ENCODE measurements at regions not wholly inside any gene's neighbourhood (a gene's known extent, or its start where the extent isn't known, plus 50 kb on each side); places are given as distances from the start of the nearest gene placed in this dataset.

DNA sequence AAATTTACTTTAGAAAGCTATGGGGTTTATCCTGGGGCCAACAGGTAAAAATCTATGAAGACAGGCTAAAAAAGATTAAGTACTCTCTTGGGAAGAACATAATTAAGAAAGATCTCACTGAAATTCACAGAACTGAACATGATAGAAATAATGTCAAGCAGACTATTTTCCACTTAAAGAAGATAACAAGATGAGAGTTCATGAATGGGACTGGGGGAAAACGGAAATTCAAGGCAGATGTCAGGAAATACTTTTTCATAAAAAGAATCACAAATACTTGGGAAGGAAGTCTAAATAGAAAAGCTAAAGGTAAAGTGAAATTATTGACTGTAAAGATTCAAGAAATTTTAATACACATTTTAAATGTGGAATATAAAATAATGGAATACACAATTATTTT is 737.6 kb downstream of the EPHA3 start:
- Histone ChIP-seq H3K9me3 (ENCODE audit: insufficient read depth, low read length) (no peaks in the 10 kb centered on the region), H3K4me3 (ENCODE audit: insufficient read length, low read depth) (no peak overlapping the region), H3K9ac (ENCODE audit: insufficient read length, low read depth) (no peak overlapping the region), H3K4me1 (ENCODE audit: insufficient read depth, insufficient read length) (no peaks in the 10 kb centered on the region), H3K27me3 (ENCODE audit: insufficient read depth, insufficient read length) (no peaks in the 10 kb centered on the region), H3K36me3 (ENCODE audit: insufficient read depth, insufficient read length, low read length) (no peaks in the 10 kb centered on the region)
- DNase-seq (ENCODE audit: low read depth, low spot score), result no peak
- no peak for TF ChIP-seq SUZ12 (IDR thresholded peaks at IDR 0.05; ENCODE audit: extremely low read depth, insufficient read depth, insufficient read length)
- no peak for TF ChIP-seq YY1 (IDR thresholded peaks at IDR 0.05; ENCODE audit: insufficient read depth, insufficient read length)
- TF ChIP-seq ZNF274 (IDR thresholded peaks at IDR 0.05; ENCODE audit: low read depth, low read length), result no peak

DNA sequence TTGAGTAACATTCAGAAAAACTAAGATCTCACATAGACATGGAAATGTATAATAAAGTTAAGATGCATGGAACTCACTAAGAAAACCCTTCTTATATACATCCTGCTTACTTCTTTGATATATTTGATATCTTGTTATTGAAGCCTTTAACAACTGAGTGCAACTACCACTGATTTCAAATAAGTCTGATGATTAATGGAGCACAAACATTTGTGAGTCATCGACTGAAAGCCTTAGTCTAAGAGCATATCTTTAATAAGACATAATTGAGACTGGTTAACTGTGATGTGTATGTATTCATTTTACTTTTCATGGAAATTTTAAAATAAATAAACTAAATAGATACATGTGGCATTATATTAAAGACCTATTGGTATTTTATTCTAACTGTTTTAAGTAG is 740.5 kb downstream of the EPHA3 start:
- Histone ChIP-seq H3K36me3 (ENCODE audit: insufficient read depth, insufficient read length, low read length) (no peaks in the 10 kb centered on the region), H3K4me3 (ENCODE audit: insufficient read length, low read depth) (no peak overlapping the region), H3K27me3 (ENCODE audit: insufficient read depth, insufficient read length) (no peaks in the 10 kb centered on the region), H3K9ac (ENCODE audit: insufficient read length, low read depth) (no peak overlapping the region), H3K9me3 (ENCODE audit: insufficient read depth, low read length) (no peaks in the 10 kb centered on the region), H3K4me1 (ENCODE audit: insufficient read depth, insufficient read length) (no peaks in the 10 kb centered on the region)
- TF ChIP-seq ZNF274 (IDR thresholded peaks at IDR 0.05; ENCODE audit: low read depth, low read length) (no peak), SUZ12 (IDR thresholded peaks at IDR 0.05; ENCODE audit: extremely low read depth, insufficient read depth, insufficient read length) (no peak), YY1 (IDR thresholded peaks at IDR 0.05; ENCODE audit: insufficient read depth, insufficient read length) (no peak)
- DNase-seq (ENCODE audit: low read depth, low spot score), result no peak

DNA sequence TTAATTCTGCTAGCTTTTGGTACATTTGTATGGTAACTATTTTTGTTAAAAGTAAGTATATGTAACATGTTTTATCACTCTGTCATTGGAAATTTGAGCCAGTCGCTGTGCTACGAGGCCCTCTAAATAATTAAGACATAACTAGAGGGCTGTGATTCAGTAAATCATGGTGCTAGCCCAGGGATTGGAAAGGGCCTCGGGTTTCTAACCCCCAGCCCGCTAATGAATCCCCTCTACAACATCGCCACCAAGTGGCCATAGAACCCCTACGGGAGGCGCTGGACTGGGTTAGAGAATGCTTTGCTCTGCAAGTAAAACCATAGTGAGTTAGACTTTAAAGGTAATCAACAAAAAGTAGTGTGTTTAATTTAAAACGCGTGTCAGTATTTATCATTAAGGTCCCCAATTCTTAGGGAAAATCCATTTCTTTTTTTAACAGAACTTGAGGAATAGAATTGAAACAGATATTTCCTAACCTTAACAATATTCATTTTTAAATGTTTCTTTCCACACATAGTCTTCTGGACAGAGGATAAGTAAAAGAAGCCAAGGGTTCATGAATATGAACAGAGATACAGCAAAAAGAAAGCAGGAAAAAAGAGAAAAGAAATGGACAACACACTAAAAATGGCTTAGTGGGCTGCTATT is 744.7 kb downstream of the EPHA3 start:
- Histone ChIP-seq H3K27me3 (ENCODE audit: insufficient read depth, insufficient read length) (no peaks in the 10 kb centered on the region), H3K9me3 (ENCODE audit: insufficient read depth, low read length) (no peaks in the 10 kb centered on the region), H3K4me3 (ENCODE audit: insufficient read length, low read depth) (no peak overlapping the region), H3K9ac (ENCODE audit: insufficient read length, low read depth) (no peak overlapping the region), H3K4me1 (ENCODE audit: insufficient read depth, insufficient read length) (no peaks in the 10 kb centered on the region), H3K36me3 (ENCODE audit: insufficient read depth, insufficient read length, low read length) (no peaks in the 10 kb centered on the region)
- TF ChIP-seq SUZ12 (IDR thresholded peaks at IDR 0.05; ENCODE audit: extremely low read depth, insufficient read depth, insufficient read length) (no peak), YY1 (IDR thresholded peaks at IDR 0.05; ENCODE audit: insufficient read depth, insufficient read length) (no peak), ZNF274 (IDR thresholded peaks at IDR 0.05; ENCODE audit: low read depth, low read length) (no peak)
- DNase-seq (ENCODE audit: low read depth, low spot score), result peak; percentile 68

DNA sequence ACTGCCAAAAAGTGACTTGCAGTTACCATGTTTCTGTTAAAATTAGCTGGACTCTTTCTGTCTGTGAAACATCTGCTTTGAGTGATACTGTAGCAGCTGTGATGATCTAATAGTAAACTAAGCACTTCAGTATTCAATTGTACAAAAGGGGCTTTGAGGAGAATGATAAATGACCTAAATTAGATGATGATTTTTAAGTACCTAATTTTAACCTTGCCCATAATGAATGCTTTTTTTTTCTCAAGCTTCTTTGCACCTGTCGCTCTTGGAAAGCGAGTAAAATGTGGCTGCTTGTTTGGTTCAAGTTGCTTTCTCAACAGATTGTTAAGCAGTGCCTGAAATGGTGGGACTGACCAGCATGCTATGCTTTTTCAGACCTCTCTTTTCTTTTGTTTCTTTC is 752.3 kb downstream of the EPHA3 start:
- DNase-seq (ENCODE audit: low read depth, low spot score), result no peak
- H3K9ac ChIP-seq (ENCODE audit: insufficient read length, low read depth), result no peak overlapping the region
- no peaks in the 10 kb centered on the region for H3K4me1 ChIP-seq (ENCODE audit: insufficient read depth, insufficient read length)
- H3K9me3 ChIP-seq (ENCODE audit: insufficient read depth, low read length), result no peaks in the 10 kb centered on the region
- H3K36me3 ChIP-seq (ENCODE audit: insufficient read depth, insufficient read length, low read length), result no peaks in the 10 kb centered on the region
- no peak overlapping the region for H3K4me3 ChIP-seq (ENCODE audit: insufficient read length, low read depth)
- TF ChIP-seq SUZ12 (IDR thresholded peaks at IDR 0.05; ENCODE audit: extremely low read depth, insufficient read depth, insufficient read length) (no peak), YY1 (IDR thresholded peaks at IDR 0.05; ENCODE audit: insufficient read depth, insufficient read length) (no peak), ZNF274 (IDR thresholded peaks at IDR 0.05; ENCODE audit: low read depth, low read length) (no peak)
- no peaks in the 10 kb centered on the region for H3K27me3 ChIP-seq (ENCODE audit: insufficient read depth, insufficient read length)

DNA sequence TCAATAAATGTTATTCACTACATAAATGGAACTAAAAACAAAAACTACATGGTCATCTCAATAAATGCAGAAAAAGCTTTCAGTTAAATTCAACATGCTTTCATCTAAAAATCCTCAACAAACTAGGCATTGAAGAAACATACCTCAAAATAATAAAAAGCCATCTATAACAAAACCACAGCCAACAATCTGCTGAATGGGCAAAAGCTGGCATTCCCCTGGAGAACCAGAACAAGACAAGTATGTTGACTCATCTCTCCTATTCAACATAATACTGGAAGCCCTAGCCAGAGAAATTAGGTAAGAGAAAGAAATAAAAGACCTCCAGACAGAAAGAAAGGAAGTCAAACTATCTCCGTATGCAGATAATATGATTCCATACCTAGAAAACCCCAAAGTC is 759.9 kb downstream of the EPHA3 start:
- no peak overlapping the region for H3K9ac ChIP-seq (ENCODE audit: insufficient read length, low read depth)
- H3K36me3 ChIP-seq (ENCODE audit: insufficient read depth, insufficient read length, low read length), result no peaks in the 10 kb centered on the region
- H3K4me3 ChIP-seq (ENCODE audit: insufficient read length, low read depth), result no peak overlapping the region
- no peak for DNase-seq (ENCODE audit: low read depth, low spot score)
- H3K4me1 ChIP-seq (ENCODE audit: insufficient read depth, insufficient read length), result no peaks in the 10 kb centered on the region
- H3K9me3 ChIP-seq (ENCODE audit: insufficient read depth, low read length), result no peaks in the 10 kb centered on the region
- no peak for TF ChIP-seq SUZ12 (IDR thresholded peaks at IDR 0.05; ENCODE audit: extremely low read depth, insufficient read depth, insufficient read length)
- no peaks in the 10 kb centered on the region for H3K27me3 ChIP-seq (ENCODE audit: insufficient read depth, insufficient read length)

DNA sequence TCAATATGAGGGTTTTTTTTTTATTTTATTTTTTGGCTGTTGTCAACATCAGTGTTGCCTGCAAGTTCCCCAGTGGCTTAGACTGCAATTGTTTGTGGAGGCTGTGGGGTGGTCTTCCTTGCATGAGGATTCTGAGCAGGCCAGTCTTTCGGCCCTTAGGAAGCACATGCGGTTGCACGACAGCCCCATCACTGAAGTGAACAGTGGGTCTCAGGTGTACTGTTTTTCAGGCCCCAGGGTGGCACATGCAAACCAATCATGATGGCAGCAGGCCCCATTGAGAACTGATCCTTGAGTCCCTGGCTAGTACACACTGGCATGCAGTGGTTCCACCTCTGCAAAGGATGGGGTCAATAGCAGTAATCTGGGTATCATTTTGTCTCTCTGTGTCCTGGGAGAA is 768.7 kb downstream of the EPHA3 start:
- H3K27me3 ChIP-seq (ENCODE audit: insufficient read depth, insufficient read length), result no peaks in the 10 kb centered on the region

DNA sequence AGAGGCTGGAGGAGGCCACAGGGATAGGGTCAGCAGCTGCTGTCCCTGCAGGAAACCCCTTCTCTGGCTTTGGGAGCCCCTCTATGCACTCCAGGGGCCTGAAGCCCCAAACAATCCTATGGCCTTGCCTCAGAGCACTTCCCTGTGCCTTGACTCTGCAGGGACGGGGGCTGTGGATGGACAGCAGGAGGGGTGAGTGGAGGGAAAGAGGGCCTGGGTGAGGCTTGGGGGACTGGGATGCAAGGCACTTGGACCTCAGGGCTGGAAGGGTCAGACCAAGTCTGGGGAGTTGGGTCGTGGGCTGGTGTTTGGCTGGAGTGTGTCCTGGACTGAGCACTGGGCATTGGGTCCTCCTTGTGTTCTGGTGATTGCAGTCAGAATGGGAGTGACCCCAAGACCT is 769.8 kb downstream of the EPHA3 start:
- Histone ChIP-seq H3K9ac (ENCODE audit: insufficient read length, low read depth) (no peak overlapping the region), H3K9me3 (ENCODE audit: insufficient read depth, low read length) (peaks cover 4% of the 10 kb centered on the region; the same call in 1 of the 2 replicates), H3K4me1 (ENCODE audit: insufficient read depth, insufficient read length) (no peaks in the 10 kb centered on the region), H3K27me3 (ENCODE audit: insufficient read depth, insufficient read length) (no peaks in the 10 kb centered on the region), H3K36me3 (ENCODE audit: insufficient read depth, insufficient read length, low read length) (no peaks in the 10 kb centered on the region), H3K4me3 (ENCODE audit: insufficient read length, low read depth) (no peak overlapping the region)
- no peak for TF ChIP-seq YY1 (IDR thresholded peaks at IDR 0.05; ENCODE audit: insufficient read depth, insufficient read length)
- no peak for TF ChIP-seq SUZ12 (IDR thresholded peaks at IDR 0.05; ENCODE audit: extremely low read depth, insufficient read depth, insufficient read length)
- no peak for TF ChIP-seq ZNF274 (IDR thresholded peaks at IDR 0.05; ENCODE audit: low read depth, low read length)
- no peak for DNase-seq (ENCODE audit: low read depth, low spot score)

More for the DNA sequence above, 768.7 kb downstream of the EPHA3 start:
- no peaks in the 10 kb centered on the region for H3K36me3 ChIP-seq (ENCODE audit: insufficient read depth, insufficient read length, low read length)
- H3K4me1 ChIP-seq (ENCODE audit: insufficient read depth, insufficient read length), result no peaks in the 10 kb centered on the region
- no peak for TF ChIP-seq YY1 (IDR thresholded peaks at IDR 0.05; ENCODE audit: insufficient read depth, insufficient read length)
- TF ChIP-seq SUZ12 (IDR thresholded peaks at IDR 0.05; ENCODE audit: extremely low read depth, insufficient read depth, insufficient read length), result no peak
- TF ChIP-seq ZNF274 (IDR thresholded peaks at IDR 0.05; ENCODE audit: low read depth, low read length), result no peak
- no peak for DNase-seq (ENCODE audit: low read depth, low spot score)
- H3K9me3 ChIP-seq (ENCODE audit: insufficient read depth, low read length), result peaks cover 4% of the 10 kb centered on the region; the same call in 1 of the 2 replicates
- H3K4me3 ChIP-seq (ENCODE audit: insufficient read length, low read depth), result no peak overlapping the region
- no peak overlapping the region for H3K9ac ChIP-seq (ENCODE audit: insufficient read length, low read depth)
